GM12872 (cell line): ENCODE measurements at regions not wholly inside any gene's neighbourhood (a gene's known extent, or its start where the extent isn't known, plus 50 kb on each side); places are given as distances from the start of the nearest gene placed in this dataset.

Experiments used
- CTCF ChIP-seq: IDR thresholded peaks from 3 replicates; pipeline ENCODE4 v1.5.1; 2011; ENCODE audit warnings: low read depth, mild to moderate bottlenecking, low read length, moderate library complexity; ENCODE audit not compliant: insufficient read depth

GRCh38 chr4:156499684-156500083 is 471.9 kb downstream of the PDGFC start:
- no peak for TF ChIP-seq CTCF

- no peak for TF ChIP-seq CTCF
Measured at GRCh38 chr4:156497486-156497885, 474.1 kb downstream of the PDGFC start.

DNA sequence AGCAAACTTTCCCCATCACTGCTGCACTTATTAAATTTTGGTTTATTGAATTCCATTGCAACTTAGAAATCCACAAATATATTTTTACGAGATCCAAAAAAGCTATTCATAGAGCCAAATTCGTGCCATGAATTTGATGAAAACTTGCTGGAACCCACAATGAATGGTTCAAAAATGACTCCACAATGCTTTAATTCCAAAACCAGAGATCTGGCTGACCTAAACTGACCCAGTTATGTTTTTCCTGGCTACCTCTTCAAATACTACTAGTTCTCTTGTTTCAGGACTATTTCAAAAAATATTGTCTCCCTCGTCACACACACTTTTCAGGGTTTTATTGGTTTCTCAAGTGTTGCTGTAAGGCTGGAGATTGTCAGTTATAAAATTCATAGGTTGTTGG is 474.8 kb downstream of the PDGFC start:
- no peak for TF ChIP-seq CTCF

DNA sequence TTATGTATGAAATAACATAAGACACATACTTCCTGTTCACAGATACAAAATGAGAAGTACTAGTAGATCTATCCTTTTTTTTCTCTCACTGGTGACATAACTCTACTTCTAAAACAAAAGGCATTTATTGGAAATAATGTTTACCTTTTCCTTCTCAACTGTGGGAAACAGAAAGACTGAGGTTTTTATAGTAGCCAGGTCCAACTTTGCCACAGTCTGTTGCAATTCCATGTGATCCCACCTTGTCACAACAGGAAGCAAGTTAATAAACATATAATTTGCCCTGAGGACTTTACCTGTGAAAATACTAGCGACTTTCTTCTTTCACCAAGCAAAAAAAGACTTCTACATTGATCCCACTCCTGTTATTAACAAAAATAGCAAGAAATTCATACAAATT is 475.8 kb downstream of the PDGFC start:
- no peak for TF ChIP-seq CTCF

DNA sequence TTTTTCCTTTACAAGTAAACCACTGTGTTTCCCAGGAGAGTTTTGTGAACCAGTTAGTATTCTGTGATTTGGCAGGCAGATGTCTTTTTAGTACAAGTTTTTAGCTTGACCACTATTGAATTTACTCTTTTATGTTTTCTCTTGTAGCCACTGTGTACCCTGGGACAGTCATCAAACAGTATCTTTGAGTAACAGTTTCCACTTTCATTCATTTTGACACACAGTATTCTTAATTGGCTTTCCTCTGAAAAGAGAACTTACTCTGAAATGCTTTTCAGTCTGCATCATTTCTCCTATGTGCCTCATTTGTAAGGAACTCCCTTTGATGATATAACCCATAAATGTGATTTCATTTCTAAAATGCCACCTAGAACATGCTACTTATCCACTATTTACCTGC is 476.5 kb downstream of the PDGFC start:
- no peak for TF ChIP-seq CTCF

DNA sequence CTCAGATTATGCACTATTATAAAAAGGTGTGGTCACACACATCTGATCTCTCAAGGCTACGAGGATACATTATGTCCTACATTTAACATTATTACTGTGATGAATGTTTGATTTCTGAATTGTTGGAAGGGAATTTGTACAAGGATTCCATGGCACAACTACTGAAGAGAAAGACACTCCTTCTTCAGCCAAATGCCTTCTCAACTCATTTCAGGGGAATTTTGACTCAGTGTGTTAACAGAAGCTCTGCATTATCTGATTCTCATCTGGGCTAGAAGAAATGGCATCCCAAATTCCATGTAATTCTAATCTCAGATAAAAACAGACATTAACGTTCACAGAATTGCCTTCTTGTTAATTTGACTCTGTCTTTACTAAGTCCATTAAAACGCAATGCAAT is 477.7 kb downstream of the PDGFC start:
- no peak for TF ChIP-seq CTCF

- TF ChIP-seq CTCF: no peak
Measured at GRCh38 chr4:156487107-156487506, 484.5 kb downstream of the PDGFC start.

DNA sequence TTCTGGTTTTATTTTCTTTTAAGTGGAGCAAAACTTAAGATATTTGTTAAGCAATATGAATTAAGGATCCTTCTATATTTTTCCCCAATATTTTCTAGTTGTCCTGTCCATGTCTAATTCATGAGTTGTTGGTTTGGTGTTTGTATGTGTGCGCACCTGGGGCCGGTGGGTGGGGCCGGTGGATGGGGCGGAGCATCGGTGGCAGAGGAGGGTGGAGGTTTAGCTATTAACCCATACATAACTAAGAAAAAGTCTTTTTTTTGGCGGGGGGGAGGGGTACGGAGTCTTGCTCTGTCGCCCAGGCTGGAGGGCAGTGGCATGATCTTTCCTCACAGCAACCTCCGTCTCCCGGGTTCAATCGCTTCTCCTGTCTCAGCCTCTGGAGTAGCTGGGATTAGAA is 489.8 kb downstream of the PDGFC start:
- TF ChIP-seq CTCF: no peak
